HepG2 (cell line): ENCODE measurements at regions not wholly inside any gene's neighbourhood (a gene's known extent, or its start where the extent isn't known, plus 50 kb on each side); places are given as distances from the start of the nearest gene placed in this dataset.

Experiments
- ATAC-seq: fragments of 200-7000 bp; cut with Tn5 transposase; 3 replicates; pipeline ENCODE4 v1.9.1; 2020; ENCODE audit warnings: mild to moderate bottlenecking, moderate library complexity
- BruUV-seq: library from RNA; stranded (reverse); fragments of 400-500 nt; replicated peaks from 2 replicates; lab custom pipeline; 2021; lab: Mats Ljungman, UMichigan
- CTCF ChIA-PET: fragments of 300-600 bp; formaldehyde crosslinking; extraction: SDS; loops from one replicate; lab custom pipeline; 2021; ENCODE audit warnings: low total read pairs, inconsistent platforms, low intra/inter-chr PET ratio; lab: Yijun Ruan, JAX
- POLR2A ChIA-PET: fragments of 350-600 bp; sonication (Branson Sonifier 250); formaldehyde crosslinking; loops from one replicate; lab custom pipeline; 2020; ENCODE audit warnings: antibody characterized with exemption, inconsistent platforms; lab: Yijun Ruan, JAX
- DNase-seq: peaks from one replicate; pipeline ENCODE4 v3.0.0-alpha.2; 2015; ENCODE audit warnings: low spot score
- FAIRE-seq: peaks from 3 replicates; lab custom pipeline; 2011; peaks lifted over from hg19 to GRCh38; lab: Jason Lieb, UNC
- H2AFZ ChIP-seq: one replicate; pipeline ENCODE4 v1.6.1; 2011; ENCODE audit warnings: low read length, inconsistent platforms
- H3K27ac ChIP-seq: fragments of 300-600 bp; 3 replicates; pipeline ENCODE4 v1.8.0; 2011; ENCODE audit warnings: mixed run types, mild to moderate bottlenecking, mixed read lengths, low read length, inconsistent platforms; ENCODE audit not compliant: insufficient read depth; ENCODE audit errors: extremely low read length
- H3K27me3 ChIP-seq, 2 experiments: fragments of 200-600 bp in 1 of 2; 2 replicates in 1 of 2; 3 replicates in 1 of 2; pipeline versions ENCODE4 v1.6.0 to v1.8.0; 2011; ENCODE audit warnings: low read length in 2 of 2, mild to moderate bottlenecking in 2 of 2, moderate library complexity in 2 of 2, inconsistent platforms in 1 of 2; ENCODE audit not compliant: insufficient read depth in 2 of 2, control insufficient read depth in 1 of 2
- H3K36me3 ChIP-seq, 2 experiments: fragments of 200-600 bp in 1 of 2; replicated peaks in 1 of 2; 2 replicates in 1 of 2; 3 replicates in 1 of 2; pipeline versions ENCODE4 v1.5.1 to v1.8.0; 2011; ENCODE audit warnings: low read length in 2 of 2, inconsistent platforms in 1 of 2; ENCODE audit not compliant: insufficient read depth in 2 of 2, control insufficient read depth in 1 of 2
- H3K4me1 ChIP-seq: 2 replicates; pipeline ENCODE4 v1.5.1; 2012; ENCODE audit warnings: low read length, inconsistent platforms; ENCODE audit not compliant: insufficient read depth
- H3K4me2 ChIP-seq: 2 replicates; pipeline ENCODE4 v1.6.0; 2011; ENCODE audit warnings: low read depth, low read length, inconsistent platforms
- H3K4me3 ChIP-seq, 3 experiments: fragments of 200-600 bp in 1 of 3; sonication (generic), shearing (Covaris generic) in 1 of 3; replicated peaks in 1 of 3; 2 replicates each; pipeline ENCODE4 v1.5.1; 2011 to 2016; ENCODE audit warnings: low read length in 3 of 3, inconsistent platforms in 2 of 3, low read depth in 2 of 3, mild to moderate bottlenecking in 2 of 3, control low read depth in 1 of 3, mixed read lengths in 1 of 3; ENCODE audit not compliant: insufficient read depth in 1 of 3
- H3K79me2 ChIP-seq: one replicate; pipeline ENCODE4 v1.6.1; 2011; ENCODE audit warnings: low read length, inconsistent platforms; ENCODE audit not compliant: insufficient read depth
- H3K9ac ChIP-seq: 2 replicates; pipeline ENCODE4 v1.6.0; 2011; ENCODE audit warnings: mild to moderate bottlenecking, low read depth, low read length, inconsistent platforms; ENCODE audit not compliant: insufficient read depth
- H3K9me3 ChIP-seq: 2 replicates; pipeline ENCODE4 v1.5.1; 2012; ENCODE audit warnings: mild to moderate bottlenecking, low read length
- H4K20me1 ChIP-seq: 2 replicates; pipeline ENCODE4 v1.6.0; 2011; ENCODE audit warnings: inconsistent platforms, mild to moderate bottlenecking, low read length, moderate library complexity; ENCODE audit not compliant: insufficient read depth
- BRD4 ChIP-seq: sonication (generic); formaldehyde crosslinking; IDR thresholded peaks from 2 replicates; pipeline ENCODE4 v1.4.0; 2020; ENCODE audit warnings: missing genetic modification reagents
- CBX1 ChIP-seq: IDR thresholded peaks from one replicate; pipeline ENCODE4 v1.6.1; 2016; ENCODE audit warnings: antibody characterized with exemption, low read depth
- ELF1 ChIP-seq: sonication (generic); formaldehyde crosslinking; IDR thresholded peaks from 2 replicates; pipeline ENCODE4 v1.4.0; 2020; ENCODE audit warnings: missing genetic modification reagents
- KDM4B ChIP-seq: sonication (generic); formaldehyde crosslinking; IDR thresholded peaks from 2 replicates; pipeline ENCODE4 v1.4.0; 2020; ENCODE audit warnings: missing genetic modification reagents
- PAX8 ChIP-seq: sonication (generic); formaldehyde crosslinking; IDR thresholded peaks from 2 replicates; pipeline ENCODE4 v1.8.0; 2022; ENCODE audit warnings: mild to moderate bottlenecking, missing genetic modification reagents, borderline replicate concordance
- SKIL ChIP-seq: sonication (generic); formaldehyde crosslinking; IDR thresholded peaks from 2 replicates; pipeline ENCODE4 v1.8.0; 2022; ENCODE audit warnings: missing genetic modification reagents, mild to moderate bottlenecking, moderate library complexity, borderline replicate concordance
- SOX13 ChIP-seq, 3 experiments: fragments of 450-650 bp in 1 of 3; sonication (generic) in 1 of 3; formaldehyde crosslinking in 1 of 3; IDR thresholded peaks in 2 of 3; conservative IDR thresholded peaks in 1 of 3; 2 replicates each; pipeline versions ENCODE4 v1.5.0 to v1.6.1; 2016 to 2020; ENCODE audit warnings: antibody characterized with exemption in 1 of 3, mild to moderate bottlenecking in 1 of 3, missing compliant biosample characterization in 1 of 3, missing genetic modification reagents in 1 of 3, moderate library complexity in 1 of 3
- TEF ChIP-seq: sonication (generic); formaldehyde crosslinking; IDR thresholded peaks from 2 replicates; pipeline ENCODE4 v1.5.0; 2020; ENCODE audit warnings: missing genetic modification reagents
- U2AF2 ChIP-seq: fragments of 200-400 bp; formaldehyde crosslinking; IDR thresholded peaks from 2 replicates; pipeline ENCODE4 v1.6.1; 2017; ENCODE audit warnings: low read depth, mild to moderate bottlenecking, low read length
- USF2 ChIP-seq, 2 experiments: sonication (generic) in 1 of 2; formaldehyde crosslinking in 1 of 2; IDR thresholded peaks; 2 replicates each; pipeline versions ENCODE4 v1.5.1 to v1.6.1; 2011 to 2020; ENCODE audit warnings: borderline replicate concordance in 1 of 2, low read depth in 1 of 2, low read length in 1 of 2, mild to moderate bottlenecking in 1 of 2, missing genetic modification reagents in 1 of 2, moderate library complexity in 1 of 2
- ZBTB33 ChIP-seq: sonication (generic); formaldehyde crosslinking; IDR thresholded peaks from 2 replicates; pipeline ENCODE4 v1.4.0; 2020; ENCODE audit warnings: missing genetic modification reagents
- ZBTB8A ChIP-seq: sonication (generic); formaldehyde crosslinking; IDR thresholded peaks from 2 replicates; pipeline ENCODE4 v1.4.0; 2020; ENCODE audit warnings: mild to moderate bottlenecking, low read depth, missing genetic modification reagents, borderline replicate concordance
- ZNF263 ChIP-seq: sonication (generic); formaldehyde crosslinking; IDR thresholded peaks from 2 replicates; pipeline ENCODE4 v1.4.0; 2020; ENCODE audit warnings: missing genetic modification reagents
- WGBS: methylation state at CpG from one replicate; pipeline ENCODE4 v1.1.6; 2017; ENCODE audit warnings: low lambda C conversion rate; 5-methylcytosine and 5-hydroxymethylcytosine counted together
- in situ Hi-C: cut with HindIII; loops from 2 replicates; pipeline ENCODE4 v1.10.0; 2017; ENCODE audit warnings: low pct_unique_long_range_greater_than_20kb; ENCODE audit not compliant: extremely low pct_ligation_motif_present
- intact Hi-C: fragments of 100-400 bp; cut with micrococcal nuclease; formaldehyde crosslinking; loops from one replicate; pipeline ENCODE4 v1.10.0; 2022; ENCODE audit not compliant: unreplicated experiment

- no peak for FAIRE-seq
- no peaks in the 10 kb centered on the region for H3K79me2 ChIP-seq
- no peak overlapping the region for H3K4me2 ChIP-seq
- ATAC-seq, result no peak
- no peak for TF ChIP-seq KDM4B
- TF ChIP-seq USF2 (IDR thresholded peaks at IDR 0.05; ENCODE audit: low read depth, low read length), result no peak
- no peak for TF ChIP-seq USF2 (CRISPR knock-in tag; IDR thresholded peaks at IDR 0.05; ENCODE audit: borderline replicate concordance)
- TF ChIP-seq ZBTB33 (CRISPR knock-in tag), result no peak
- no peak for TF ChIP-seq CBX1
- no peak for TF ChIP-seq BRD4
- TF ChIP-seq PAX8 (CRISPR knock-in tag), result no peak
- TF ChIP-seq ZBTB8A (CRISPR knock-in tag), result no peak
- TF ChIP-seq U2AF2, result no peak
- TF ChIP-seq ELF1 (CRISPR knock-in tag), result no peak
- no peak for TF ChIP-seq ZNF263 (CRISPR knock-in tag)
- TF ChIP-seq SKIL, result no peak
- no peak for TF ChIP-seq TEF
- no peak for TF ChIP-seq SOX13 (IDR thresholded peaks at IDR 0.05)
- TF ChIP-seq SOX13 (CRISPR knock-in tag; conservative IDR thresholded peaks at IDR 0.05 in 1 of 2, IDR thresholded peaks at IDR 0.05 in 1 of 2), result no peak
- H3K9ac ChIP-seq, result no peak overlapping the region
- no peaks in the 10 kb centered on the region for H3K27me3 ChIP-seq
- no peaks in the 10 kb centered on the region for H3K36me3 ChIP-seq
- no peak for DNase-seq
- intact Hi-C loops (no loop called here), in situ Hi-C loops (no loop called here)
- no peak overlapping the region for H2AFZ ChIP-seq
- ChIA-PET CTCF (no interaction called here), POLR2A (no interaction called here)
- no peak overlapping the region for H3K27ac ChIP-seq
- no peaks in the 10 kb centered on the region for H3K4me1 ChIP-seq
- no peaks in the 10 kb centered on the region for H4K20me1 ChIP-seq
- BruUV-seq, result no TSS peak
- H3K4me3 ChIP-seq, result no peak overlapping the region
- 26% methylated on average over 4 of the region's 4 CpGs for WGBS
- H3K9me3 ChIP-seq, result peaks cover 6% of the 10 kb centered on the region; the same call in 1 of the 2 replicates
Measured at GRCh38 chr16:25563700-25564099, 128.1 kb upstream of the HS3ST4 start.
